Stimulated activated CD4-positive, alpha-beta T cell treated with anti-CD3 and anti-CD28 coated beads, Interleukin-1b, Interleukin-23, amount 100 ng/mL, for 24 hours (primary cell): ENCODE measurements at regions not wholly inside any gene's neighbourhood (a gene's known extent, or its start where the extent isn't known, plus 50 kb on each side); places are given as distances from the start of the nearest gene placed in this dataset.

Experiments
- DNase-seq, 4 experiments: peaks; one replicate each; pipeline ENCODE4 v3.0.0-alpha.2; 2020; ENCODE audit warnings: low read depth in 4 of 4, low spot score in 1 of 4

- no peak for DNase-seq
Measured at GRCh38 chr1:101316799-101317198, 80.0 kb downstream of the S1PR1 start.

GRCh38 chr1:101317590-101317989 is 80.8 kb downstream of the S1PR1 start:
- no peak for DNase-seq

GRCh38 chr1:101323535-101323934 is 86.7 kb downstream of the S1PR1 start:
- DNase-seq, result no peak

GRCh38 chr1:101325144-101325543 is 88.3 kb downstream of the S1PR1 start:
- no peak for DNase-seq

- no peak for DNase-seq
Measured at GRCh38 chr1:101330427-101331130, 93.8 kb downstream of the S1PR1 start.

- DNase-seq, result no peak
Measured at GRCh38 chr1:101331794-101332193, 95.0 kb downstream of the S1PR1 start.

GRCh38 chr1:101332633-101333032 is 95.8 kb downstream of the S1PR1 start:
- no peak for DNase-seq

GRCh38 chr1:101333186-101333585 is 96.4 kb downstream of the S1PR1 start:
- DNase-seq, result no peak

GRCh38 chr1:101337968-101338367 is 101.1 kb downstream of the S1PR1 start:
- no peak for DNase-seq

- DNase-seq, result no peak
Measured at GRCh38 chr1:101338714-101339430, 102.1 kb downstream of the S1PR1 start.

GRCh38 chr1:101344745-101345144 is 107.9 kb downstream of the S1PR1 start:
- DNase-seq, result no peak

GRCh38 chr1:101346419-101346818 is 109.6 kb downstream of the S1PR1 start:
- DNase-seq, result no peak

GRCh38 chr1:101356013-101356412 is 119.2 kb downstream of the S1PR1 start:
- no peak for DNase-seq

- DNase-seq, result no peak
Measured at GRCh38 chr1:101356604-101357443, 120.0 kb downstream of the S1PR1 start.

GRCh38 chr1:101357444-101357986 is 120.7 kb downstream of the S1PR1 start:
- peak; percentile 31 to 59 (median 50) for DNase-seq

- no peak for DNase-seq
Measured at GRCh38 chr1:101360506-101360905, 123.7 kb downstream of the S1PR1 start.

- DNase-seq, result no peak
Measured at GRCh38 chr1:101363891-101364318, 127.1 kb downstream of the S1PR1 start.

GRCh38 chr1:101364370-101365120 is 127.7 kb downstream of the S1PR1 start:
- DNase-seq, result no peak

GRCh38 chr1:101365186-101365585 is 128.4 kb downstream of the S1PR1 start:
- no peak for DNase-seq

- DNase-seq, result no peak
Measured at GRCh38 chr1:101365878-101366277, 129.1 kb downstream of the S1PR1 start.
